A549 (cell line): ENCODE measurements at regions not wholly inside any gene's neighbourhood (a gene's known extent, or its start where the extent isn't known, plus 50 kb on each side); places are given as distances from the start of the nearest gene placed in this dataset.

Experiments used
- ATAC-seq, 2 experiments: fragments of 200-7000 bp in 1 of 2; fragments of >200 bp in 1 of 2; cut with Nextera tagmentation in 1 of 2; cut with Tn5 transposase in 1 of 2; 3 replicates each; pipeline versions ENCODE4 v1.8.0 to v1.9.1; 2018 to 2020; ENCODE audit warnings: mild to moderate bottlenecking in 1 of 2, moderate library complexity in 1 of 2
- CTCF ChIA-PET: fragments of 300-600 bp; sonication (Branson Sonifier 250); formaldehyde crosslinking; extraction: SDS; loops from one replicate; lab custom pipeline; 2021; ENCODE audit warnings: antibody characterized with exemption, inconsistent platforms; lab: Yijun Ruan, JAX
- POLR2A ChIA-PET: fragments of 350-600 bp; formaldehyde crosslinking; extraction: SDS; loops from one replicate; lab custom pipeline; 2021; ENCODE audit warnings: antibody characterized with exemption, inconsistent platforms; lab: Yijun Ruan, JAX
- DNase-seq, 2 experiments: peaks; one replicate each; pipeline versions ENCODE4 v3.0.0 to v3.0.0-alpha.2; 2011 to 2016; ENCODE audit warnings: low read depth in 1 of 2, low spot score in 1 of 2
- FAIRE-seq: peaks from 2 replicates; lab custom pipeline; 2011; peaks lifted over from hg19 to GRCh38; lab: Jason Lieb, UNC
- H3K27ac ChIP-seq, 2 experiments: fragments of >200 bp; sonication (Bioruptor Twin); formaldehyde crosslinking; 3 replicates each; pipeline ENCODE4 v1.5.1; 2016 to 2017
- H3K4me1 ChIP-seq: fragments of >200 bp; sonication (Bioruptor Twin); formaldehyde crosslinking; 3 replicates; pipeline ENCODE4 v1.6.1; 2016
- H3K4me2 ChIP-seq: fragments of >200 bp; sonication (Bioruptor Twin); formaldehyde crosslinking; 3 replicates; pipeline ENCODE4 v1.6.1; 2016
- H3K4me3 ChIP-seq: fragments of >200 bp; sonication (Bioruptor Twin); formaldehyde crosslinking; 3 replicates; pipeline ENCODE4 v1.5.1; 2016
- H3K9me3 ChIP-seq: fragments of >200 bp; sonication (Bioruptor Twin); formaldehyde crosslinking; 3 replicates; pipeline ENCODE4 v1.6.1; 2016
- BHLHE40 ChIP-seq: IDR thresholded peaks from 2 replicates; pipeline ENCODE4 v1.6.1; 2012; ENCODE audit warnings: low read depth, low read length, inconsistent platforms
- CBX8 ChIP-seq: fragments of 200-600 bp; sonication (generic); IDR thresholded peaks from 2 replicates; pipeline ENCODE4 v1.6.1; 2016
- CHD2 ChIP-seq: fragments of 150-350 bp; IDR thresholded peaks from 2 replicates; pipeline ENCODE4 v1.6.1; 2014; ENCODE audit warnings: low read length; ENCODE audit not compliant: partially characterized antibody
- EHMT2 ChIP-seq: fragments of 200-600 bp; sonication (generic); IDR thresholded peaks from 2 replicates; pipeline ENCODE4 v1.6.1; 2016; ENCODE audit warnings: antibody characterized with exemption, low read depth, mild to moderate bottlenecking, moderate library complexity
- EP300 ChIP-seq, 2 experiments: fragments of >200 bp; sonication (Bioruptor Twin); formaldehyde crosslinking; IDR thresholded peaks; 2 replicates in 1 of 2; 3 replicates in 1 of 2; pipeline ENCODE4 v1.6.1; 2016 to 2017
- FOXS1 ChIP-seq: fragments of 250-450 bp; sonication (Bioruptor Pico); IDR thresholded peaks from 2 replicates; pipeline ENCODE4 v1.5.0; 2020; ENCODE audit warnings: mild to moderate bottlenecking, moderate library complexity
- GATA3 ChIP-seq: IDR thresholded peaks from 2 replicates; pipeline ENCODE4 v1.6.1; 2012; ENCODE audit warnings: borderline replicate concordance
- HOXB5 ChIP-seq: fragments of 250-450 bp; sonication (Bioruptor Pico); IDR thresholded peaks from 2 replicates; pipeline ENCODE4 v1.5.0; 2020; ENCODE audit warnings: mild to moderate bottlenecking, moderate library complexity
- MAZ ChIP-seq: fragments of 150-350 bp; IDR thresholded peaks from 2 replicates; pipeline ENCODE4 v1.6.1; 2014; ENCODE audit warnings: antibody characterized with exemption, low read depth, low read length, borderline replicate concordance
- MYC ChIP-seq: IDR thresholded peaks from 2 replicates; pipeline ENCODE4 v1.6.1; 2012; ENCODE audit warnings: mild to moderate bottlenecking, inconsistent platforms, low read length, improper control_type of control experiment, borderline replicate concordance
- NFE2L2 ChIP-seq: fragments of 150-350 bp; conservative IDR thresholded peaks from 2 replicates; pipeline ENCODE4 v1.6.1; 2014; ENCODE audit warnings: low read length
- PHF8 ChIP-seq: fragments of 200-600 bp; sonication (generic); IDR thresholded peaks from 2 replicates; pipeline ENCODE4 v1.6.1; 2016; ENCODE audit warnings: low read depth, mild to moderate bottlenecking, antibody characterized with exemption, moderate library complexity, borderline replicate concordance
- RAD21 ChIP-seq, 2 experiments: fragments of >200 bp in 1 of 2; sonication (Bioruptor Twin) in 1 of 2; formaldehyde crosslinking in 1 of 2; IDR thresholded peaks in 1 of 2; conservative IDR thresholded peaks in 1 of 2; 2 replicates in 1 of 2; 3 replicates in 1 of 2; pipeline ENCODE4 v1.6.1; 2012 to 2018; ENCODE audit warnings: inconsistent platforms in 1 of 2
- RARB ChIP-seq: fragments of 250-450 bp; sonication (Bioruptor Pico); IDR thresholded peaks from 2 replicates; pipeline ENCODE4 v1.8.0; 2021; ENCODE audit warnings: mild to moderate bottlenecking, moderate library complexity
- RFX5 ChIP-seq: fragments of 450-650 bp; IDR thresholded peaks from 2 replicates; pipeline ENCODE4 v1.7.1; 2014; ENCODE audit warnings: antibody characterized with exemption, mild to moderate bottlenecking, moderate library complexity
- TP53 ChIP-seq: fragments of 250-450 bp; sonication (Bioruptor Pico); IDR thresholded peaks from 2 replicates; pipeline ENCODE4 v1.5.0; 2021; ENCODE audit warnings: mild to moderate bottlenecking, moderate library complexity
- ZSCAN20 ChIP-seq: fragments of 250-450 bp; sonication (Bioruptor Pico); IDR thresholded peaks from 2 replicates; pipeline ENCODE4 v1.8.0; 2022; ENCODE audit warnings: mild to moderate bottlenecking, moderate library complexity
- whole genome bisulfite sequencing: methylation state at CpG from one replicate; pipeline ENCODE4 v1.1.6; 2017; ENCODE audit errors: missing lambda C conversion rate; 5-methylcytosine and 5-hydroxymethylcytosine counted together
- TF ChIP-seq, protein P1 (sequence below): fragments of 200-600 bp; sonication (generic); IDR thresholded peaks from 2 replicates; pipeline ENCODE4 v1.6.1; 2016; ENCODE audit warnings: antibody characterized with exemption, mild to moderate bottlenecking, moderate library complexity
- TF ChIP-seq, protein P2 (sequence below): fragments of >200 bp; sonication (Bioruptor Twin); formaldehyde crosslinking; IDR thresholded peaks from 2 replicates; pipeline ENCODE4 v1.6.1; 2016
- TF ChIP-seq, protein P3 (sequence below): fragments of 250-450 bp; sonication (Bioruptor Pico); IDR thresholded peaks from 2 replicates; pipeline ENCODE4 v1.5.0; 2020; ENCODE audit warnings: low read depth, mild to moderate bottlenecking, moderate library complexity

DNA sequence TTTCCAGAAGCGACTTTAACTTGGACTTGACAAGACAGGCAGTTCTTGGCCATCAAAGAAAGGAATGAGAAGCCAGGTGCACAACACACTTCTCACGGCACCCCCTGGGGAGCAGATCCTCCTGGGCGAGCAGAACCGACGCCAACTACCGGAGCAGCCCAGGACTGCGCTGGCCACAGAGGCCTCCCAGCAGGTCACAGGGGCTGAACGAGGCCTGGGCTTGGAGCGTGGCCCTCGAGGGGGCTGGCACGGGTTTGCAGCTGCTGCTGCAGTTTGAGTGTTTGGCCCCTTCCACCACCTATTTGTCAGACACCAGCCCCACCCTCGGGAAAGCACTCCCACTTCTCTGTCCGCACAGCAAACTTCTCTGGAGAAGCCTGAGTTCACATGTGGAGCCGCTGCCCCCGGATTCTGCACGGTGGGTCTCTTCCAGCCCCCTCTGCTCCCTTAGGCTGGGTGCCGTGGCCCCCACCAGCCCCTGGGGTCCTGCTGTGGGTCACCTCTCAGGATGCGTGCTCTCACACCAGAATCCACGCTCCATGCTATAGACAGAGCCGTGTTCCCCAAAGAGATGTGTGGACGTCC is 306.7 kb upstream of the SALL3 start:
- H3K9me3 ChIP-seq, result no peaks in the 10 kb centered on the region
- POLR2A ChIA-PET, result no interaction called here
- 16% methylated on average over 7 of the region's 21 CpGs for WGBS
- ATAC-seq, result no peak
- H3K27ac ChIP-seq, result no peak overlapping the region
- no peak overlapping the region for H3K4me3 ChIP-seq
- H3K4me2 ChIP-seq, result no peak overlapping the region
- DNase-seq, result no peak
- TF ChIP-seq ZSCAN20 (CRISPR knock-in tag) (no peak), MAZ (no peak), RARB (CRISPR knock-in tag) (no peak), NFE2L2 (no peak), GATA3 (no peak), RAD21 (conservative IDR thresholded peaks at IDR 0.05 in 1 of 2, IDR thresholded peaks at IDR 0.05 in 1 of 2) (no peak), FOXS1 (CRISPR knock-in tag) (no peak), PHF8 (no peak)
- no peak for FAIRE-seq
- CTCF ChIA-PET, result no interaction called here
- no peaks in the 10 kb centered on the region for H3K4me1 ChIP-seq

DNA sequence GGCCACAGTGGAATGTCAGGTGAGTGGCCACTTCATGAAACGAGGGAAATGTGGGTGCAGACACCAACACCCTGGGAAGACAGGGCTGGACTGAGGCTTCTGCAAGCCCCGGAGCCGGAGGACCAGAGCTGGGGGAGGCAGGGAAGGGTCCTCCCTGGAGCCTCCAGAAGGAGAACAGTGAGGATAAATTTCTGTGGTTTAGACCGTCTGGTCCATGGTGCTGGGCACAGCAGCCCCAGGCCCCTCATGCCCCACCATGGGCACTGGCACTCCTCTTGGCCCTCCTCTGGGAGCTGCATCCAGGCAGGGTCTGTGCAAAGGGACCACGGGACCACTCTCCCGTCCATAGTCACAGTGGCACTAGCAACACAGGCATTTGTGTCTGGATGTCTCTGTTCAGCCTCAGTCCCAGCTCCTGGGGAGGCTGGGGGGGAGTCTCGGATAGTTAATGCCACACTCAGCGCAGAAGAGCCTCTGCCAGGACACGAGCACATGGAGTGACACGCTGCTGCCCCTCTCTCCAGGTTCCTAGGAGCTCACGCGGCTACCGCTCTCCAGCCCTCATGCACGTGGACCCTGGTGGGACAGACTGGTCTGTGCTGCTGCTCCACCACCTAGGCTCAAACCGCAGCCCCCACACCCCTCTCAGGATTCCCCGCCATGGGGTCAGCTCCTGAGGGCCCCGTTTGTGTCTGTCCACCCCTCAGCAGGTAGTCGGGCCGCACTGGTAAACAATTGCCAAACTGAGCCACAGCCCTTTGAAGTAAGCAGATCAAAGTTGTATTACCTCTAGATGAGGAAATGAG is 305.9 kb upstream of the SALL3 start:
- no peaks in the 10 kb centered on the region for H3K4me1 ChIP-seq
- DNase-seq (no peak), ATAC-seq (no peak), FAIRE-seq (no peak)
- 28% methylated on average over 9 of the region's 19 CpGs for WGBS
- TF ChIP-seq MYC, result no peak
- TF ChIP-seq, protein P1, sequence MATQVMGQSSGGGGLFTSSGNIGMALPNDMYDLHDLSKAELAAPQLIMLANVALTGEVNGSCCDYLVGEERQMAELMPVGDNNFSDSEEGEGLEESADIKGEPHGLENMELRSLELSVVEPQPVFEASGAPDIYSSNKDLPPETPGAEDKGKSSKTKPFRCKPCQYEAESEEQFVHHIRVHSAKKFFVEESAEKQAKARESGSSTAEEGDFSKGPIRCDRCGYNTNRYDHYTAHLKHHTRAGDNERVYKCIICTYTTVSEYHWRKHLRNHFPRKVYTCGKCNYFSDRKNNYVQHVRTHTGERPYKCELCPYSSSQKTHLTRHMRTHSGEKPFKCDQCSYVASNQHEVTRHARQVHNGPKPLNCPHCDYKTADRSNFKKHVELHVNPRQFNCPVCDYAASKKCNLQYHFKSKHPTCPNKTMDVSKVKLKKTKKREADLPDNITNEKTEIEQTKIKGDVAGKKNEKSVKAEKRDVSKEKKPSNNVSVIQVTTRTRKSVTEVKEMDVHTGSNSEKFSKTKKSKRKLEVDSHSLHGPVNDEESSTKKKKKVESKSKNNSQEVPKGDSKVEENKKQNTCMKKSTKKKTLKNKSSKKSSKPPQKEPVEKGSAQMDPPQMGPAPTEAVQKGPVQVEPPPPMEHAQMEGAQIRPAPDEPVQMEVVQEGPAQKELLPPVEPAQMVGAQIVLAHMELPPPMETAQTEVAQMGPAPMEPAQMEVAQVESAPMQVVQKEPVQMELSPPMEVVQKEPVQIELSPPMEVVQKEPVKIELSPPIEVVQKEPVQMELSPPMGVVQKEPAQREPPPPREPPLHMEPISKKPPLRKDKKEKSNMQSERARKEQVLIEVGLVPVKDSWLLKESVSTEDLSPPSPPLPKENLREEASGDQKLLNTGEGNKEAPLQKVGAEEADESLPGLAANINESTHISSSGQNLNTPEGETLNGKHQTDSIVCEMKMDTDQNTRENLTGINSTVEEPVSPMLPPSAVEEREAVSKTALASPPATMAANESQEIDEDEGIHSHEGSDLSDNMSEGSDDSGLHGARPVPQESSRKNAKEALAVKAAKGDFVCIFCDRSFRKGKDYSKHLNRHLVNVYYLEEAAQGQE, result no peak
- TF ChIP-seq, protein P2, sequence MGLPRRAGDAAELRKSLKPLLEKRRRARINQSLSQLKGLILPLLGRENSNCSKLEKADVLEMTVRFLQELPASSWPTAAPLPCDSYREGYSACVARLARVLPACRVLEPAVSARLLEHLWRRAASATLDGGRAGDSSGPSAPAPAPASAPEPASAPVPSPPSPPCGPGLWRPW, result no peak
- H3K4me2 ChIP-seq, result no peak overlapping the region
- ChIA-PET POLR2A (no interaction called here), CTCF (no interaction called here)
- no peaks in the 10 kb centered on the region for H3K9me3 ChIP-seq
- no peak overlapping the region for H3K27ac ChIP-seq
- no peak overlapping the region for H3K4me3 ChIP-seq

DNA sequence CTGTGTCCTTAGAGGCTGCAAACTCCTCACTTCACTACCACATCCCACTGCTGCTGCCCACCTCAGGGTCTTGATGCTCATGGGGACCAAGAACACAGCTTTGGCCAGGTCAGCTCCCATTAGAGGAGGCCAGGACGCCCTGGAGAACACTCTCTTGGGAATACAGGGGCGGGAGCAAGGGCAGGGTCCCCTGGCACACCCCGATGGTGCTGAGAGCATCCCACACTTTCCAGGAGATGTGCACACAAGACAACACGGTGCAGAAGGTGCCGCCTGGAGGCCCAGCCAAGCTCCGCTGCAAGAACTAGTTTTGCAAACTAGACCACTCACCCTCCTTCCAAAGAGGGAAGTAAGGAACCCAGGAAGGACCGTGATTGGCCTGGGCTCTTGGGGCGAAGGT is 304.4 kb upstream of the SALL3 start:
- no peak for FAIRE-seq

More for the DNA sequence above, 304.4 kb upstream of the SALL3 start:
- Histone ChIP-seq H3K9me3 (no peaks in the 10 kb centered on the region), H3K4me3 (no peak overlapping the region), H3K4me1 (no peaks in the 10 kb centered on the region), H3K4me2 (no peak overlapping the region), H3K27ac (no peak overlapping the region)
- ATAC-seq (no peak), DNase-seq (no peak)
- POLR2A ChIA-PET, result no interaction called here
- 33% methylated on average over 5 of the region's 8 CpGs for WGBS
- CTCF ChIA-PET, result no interaction called here
- TF ChIP-seq TP53 (CRISPR knock-in tag) (no peak), CBX8 (no peak), EP300 (IDR thresholded peaks at IDR 0.05) (no peak), RAD21 (conservative IDR thresholded peaks at IDR 0.05 in 1 of 2, IDR thresholded peaks at IDR 0.05 in 1 of 2) (no peak), BHLHE40 (no peak), RFX5 (no peak), HOXB5 (no peak), FOXS1 (CRISPR knock-in tag) (no peak), CHD2 (no peak), EHMT2 (no peak)
- TF ChIP-seq, protein P3, sequence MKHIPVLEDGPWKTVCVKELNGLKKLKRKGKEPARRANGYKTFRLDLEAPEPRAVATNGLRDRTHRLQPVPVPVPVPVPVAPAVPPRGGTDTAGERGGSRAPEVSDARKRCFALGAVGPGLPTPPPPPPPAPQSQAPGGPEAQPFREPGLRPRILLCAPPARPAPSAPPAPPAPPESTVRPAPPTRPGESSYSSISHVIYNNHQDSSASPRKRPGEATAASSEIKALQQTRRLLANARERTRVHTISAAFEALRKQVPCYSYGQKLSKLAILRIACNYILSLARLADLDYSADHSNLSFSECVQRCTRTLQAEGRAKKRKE (CRISPR knock-in tag), result no peak
